ENCODE measurements at regions not wholly inside any gene's neighbourhood (a gene's known extent, or its start where the extent isn't known, plus 50 kb on each side); places are given as distances from the start of the nearest gene placed in this dataset.
A peak's percentile ranks its signal among the peaks of the same experiment; 100 is the strongest.

GRCh38 chr10:78429984-78430383 is 396.3 kb downstream of the RPS24 start:
- no peak overlapping the region for H3K27ac Mint-ChIP-seq
- no peak for DNase-seq
- H3K4me1 Mint-ChIP-seq (ENCODE audit: low read depth): no peaks in the 10 kb centered on the region
- H3K36me3 Mint-ChIP-seq: no peaks in the 10 kb centered on the region
- intact Hi-C loops (cut with micrococcal nuclease): loop anchor here (10.0 kb wide), 1 partner anchor 765 kb away; no protein-coding TSS in a partner anchor
- H3K4me3 Mint-ChIP-seq: no peak overlapping the region
- ChIA-PET CTCF (no interaction called here), POLR2A (no interaction called here)
- peaks cover 17% of the 10 kb centered on the region for H3K27me3 Mint-ChIP-seq
- peaks cover 11% of the 10 kb centered on the region for H3K9me3 Mint-ChIP-seq

- no peak for DNase-seq
- Mint-ChIP-seq H3K4me1 (ENCODE audit: low read depth) (no peaks in the 10 kb centered on the region), H3K4me3 (no peak overlapping the region), H3K27me3 (peaks cover 23% of the 10 kb centered on the region), H3K36me3 (no peaks in the 10 kb centered on the region), H3K27ac (no peak overlapping the region), H3K9me3 (peaks cover 7% of the 10 kb centered on the region)
- intact Hi-C loops (cut with micrococcal nuclease): no loop called here
- CTCF ChIA-PET: no interaction called here
- POLR2A ChIA-PET: no interaction called here
These were observed 398.9 kb downstream of the RPS24 start for GRCh38 chr10:78432583-78432982.

GRCh38 chr10:78433076-78433595 is 399.5 kb downstream of the RPS24 start:
- Mint-ChIP-seq H3K4me1 (ENCODE audit: low read depth) (peaks cover under 1% of the 10 kb centered on the region), H3K27ac (no peak overlapping the region), H3K9me3 (peaks cover 7% of the 10 kb centered on the region), H3K36me3 (no peaks in the 10 kb centered on the region), H3K4me3 (no peak overlapping the region), H3K27me3 (peaks cover 22% of the 10 kb centered on the region)
- intact Hi-C loops (cut with micrococcal nuclease): no loop called here
- ChIA-PET CTCF (interaction anchor here (1.2 kb wide), 1 partner anchor 225 kb away, joined by 3 read pairs; no protein-coding TSS in a partner anchor), POLR2A (no interaction called here)
- DNase-seq: no peak

GRCh38 chr10:78433766-78434535 is 400.3 kb downstream of the RPS24 start:
- no peaks in the 10 kb centered on the region for H3K36me3 Mint-ChIP-seq
- H3K27me3 Mint-ChIP-seq: peaks cover 22% of the 10 kb centered on the region
- intact Hi-C loops (cut with micrococcal nuclease): no loop called here
- H3K4me1 Mint-ChIP-seq (ENCODE audit: low read depth): peaks cover 3% of the 10 kb centered on the region
- ChIA-PET CTCF (interaction anchor here (1.2 kb wide), 1 partner anchor 224 kb away, joined by 3 read pairs; no protein-coding TSS in a partner anchor), POLR2A (no interaction called here)
- H3K4me3 Mint-ChIP-seq: no peak overlapping the region
- H3K27ac Mint-ChIP-seq: no peak overlapping the region
- no peak for DNase-seq
- H3K9me3 Mint-ChIP-seq: peaks cover 5% of the 10 kb centered on the region

GRCh38 chr10:78434886-78435285 is 401.2 kb downstream of the RPS24 start:
- DNase-seq: no peak
- H3K27ac Mint-ChIP-seq: no peak overlapping the region
- ChIA-PET POLR2A (no interaction called here), CTCF (no interaction called here)
- no peaks in the 10 kb centered on the region for H3K9me3 Mint-ChIP-seq
- intact Hi-C loops (cut with micrococcal nuclease): no loop called here
- no peaks in the 10 kb centered on the region for H3K36me3 Mint-ChIP-seq
- peaks cover 3% of the 10 kb centered on the region for H3K4me1 Mint-ChIP-seq (ENCODE audit: low read depth)
- no peak overlapping the region for H3K4me3 Mint-ChIP-seq
- peaks cover 16% of the 10 kb centered on the region for H3K27me3 Mint-ChIP-seq

GRCh38 chr10:78435484-78436221 is 402.0 kb downstream of the RPS24 start:
- Mint-ChIP-seq H3K27me3 (peaks cover 14% of the 10 kb centered on the region), H3K4me3 (no peak overlapping the region), H3K36me3 (no peaks in the 10 kb centered on the region), H3K27ac (no peak overlapping the region), H3K9me3 (no peaks in the 10 kb centered on the region), H3K4me1 (ENCODE audit: low read depth) (peaks cover 3% of the 10 kb centered on the region)
- CTCF ChIA-PET: no interaction called here
- intact Hi-C loops (cut with micrococcal nuclease): no loop called here
- POLR2A ChIA-PET: no interaction called here
- no peak for DNase-seq

- intact Hi-C loops (cut with micrococcal nuclease): no loop called here
- Mint-ChIP-seq H3K4me3 (no peak overlapping the region), H3K9me3 (no peaks in the 10 kb centered on the region), H3K27ac (no peak overlapping the region), H3K36me3 (no peaks in the 10 kb centered on the region), H3K27me3 (peaks cover 12% of the 10 kb centered on the region), H3K4me1 (ENCODE audit: low read depth) (peaks cover 3% of the 10 kb centered on the region)
- DNase-seq: no peak
- CTCF ChIA-PET: no interaction called here
- POLR2A ChIA-PET: no interaction called here
These were observed 402.5 kb downstream of the RPS24 start for GRCh38 chr10:78436222-78436573.

- peaks cover 12% of the 10 kb centered on the region for H3K27me3 Mint-ChIP-seq
- intact Hi-C loops (cut with micrococcal nuclease): no loop called here
- no peak overlapping the region for H3K4me3 Mint-ChIP-seq
- no peaks in the 10 kb centered on the region for H3K36me3 Mint-ChIP-seq
- DNase-seq: no peak
- H3K27ac Mint-ChIP-seq: no peak overlapping the region
- H3K4me1 Mint-ChIP-seq (ENCODE audit: low read depth): peaks cover 3% of the 10 kb centered on the region
- CTCF ChIA-PET: no interaction called here
- no peaks in the 10 kb centered on the region for H3K9me3 Mint-ChIP-seq
- POLR2A ChIA-PET: no interaction called here
These were observed 403.2 kb downstream of the RPS24 start for GRCh38 chr10:78436706-78437406.

GRCh38 chr10:78437407-78437768 is 403.7 kb downstream of the RPS24 start:
- POLR2A ChIA-PET: no interaction called here
- no peak overlapping the region for H3K4me3 Mint-ChIP-seq
- H3K4me1 Mint-ChIP-seq (ENCODE audit: low read depth): peaks cover 3% of the 10 kb centered on the region
- peaks cover 8% of the 10 kb centered on the region for H3K27me3 Mint-ChIP-seq
- H3K27ac Mint-ChIP-seq: no peak overlapping the region
- no peaks in the 10 kb centered on the region for H3K9me3 Mint-ChIP-seq
- CTCF ChIA-PET: no interaction called here
- no peaks in the 10 kb centered on the region for H3K36me3 Mint-ChIP-seq
- no peak for DNase-seq
- intact Hi-C loops (cut with micrococcal nuclease): no loop called here

- intact Hi-C loops (cut with micrococcal nuclease): loop anchor here (1.0 kb wide), 1 partner anchor 391 kb away; no protein-coding TSS in a partner anchor
- POLR2A ChIA-PET: no interaction called here
- Mint-ChIP-seq H3K4me1 (ENCODE audit: low read depth) (peaks cover 3% of the 10 kb centered on the region), H3K36me3 (no peaks in the 10 kb centered on the region), H3K9me3 (no peaks in the 10 kb centered on the region), H3K4me3 (no peak overlapping the region), H3K27ac (no peak overlapping the region), H3K27me3 (peaks cover 8% of the 10 kb centered on the region)
- CTCF ChIA-PET: interaction anchor here (1.3 kb wide), 1 partner anchor 391 kb away, joined by 5 read pairs; no protein-coding TSS in a partner anchor
- peak; percentile 55 for DNase-seq
These were observed 404.6 kb downstream of the RPS24 start for GRCh38 chr10:78437998-78438906.

GRCh38 chr10:78438907-78439809 is 405.5 kb downstream of the RPS24 start:
- intact Hi-C loops (cut with micrococcal nuclease): loop anchor here (1.0 kb wide), 1 partner anchor 392 kb away; no protein-coding TSS in a partner anchor
- no peaks in the 10 kb centered on the region for H3K36me3 Mint-ChIP-seq
- CTCF ChIA-PET: interaction anchor here (1.3 kb wide), 1 partner anchor 392 kb away, joined by 5 read pairs; no protein-coding TSS in a partner anchor
- POLR2A ChIA-PET: no interaction called here
- no peaks in the 10 kb centered on the region for H3K9me3 Mint-ChIP-seq
- peaks cover 3% of the 10 kb centered on the region for H3K4me1 Mint-ChIP-seq (ENCODE audit: low read depth)
- DNase-seq: no peak
- no peak overlapping the region for H3K27ac Mint-ChIP-seq
- peaks cover 6% of the 10 kb centered on the region for H3K27me3 Mint-ChIP-seq
- H3K4me3 Mint-ChIP-seq: no peak overlapping the region
